ENCODE measurements at regions not wholly inside any gene's neighbourhood (a gene's known extent, or its start where the extent isn't known, plus 50 kb on each side); places are given as distances from the start of the nearest gene placed in this dataset.

DNA sequence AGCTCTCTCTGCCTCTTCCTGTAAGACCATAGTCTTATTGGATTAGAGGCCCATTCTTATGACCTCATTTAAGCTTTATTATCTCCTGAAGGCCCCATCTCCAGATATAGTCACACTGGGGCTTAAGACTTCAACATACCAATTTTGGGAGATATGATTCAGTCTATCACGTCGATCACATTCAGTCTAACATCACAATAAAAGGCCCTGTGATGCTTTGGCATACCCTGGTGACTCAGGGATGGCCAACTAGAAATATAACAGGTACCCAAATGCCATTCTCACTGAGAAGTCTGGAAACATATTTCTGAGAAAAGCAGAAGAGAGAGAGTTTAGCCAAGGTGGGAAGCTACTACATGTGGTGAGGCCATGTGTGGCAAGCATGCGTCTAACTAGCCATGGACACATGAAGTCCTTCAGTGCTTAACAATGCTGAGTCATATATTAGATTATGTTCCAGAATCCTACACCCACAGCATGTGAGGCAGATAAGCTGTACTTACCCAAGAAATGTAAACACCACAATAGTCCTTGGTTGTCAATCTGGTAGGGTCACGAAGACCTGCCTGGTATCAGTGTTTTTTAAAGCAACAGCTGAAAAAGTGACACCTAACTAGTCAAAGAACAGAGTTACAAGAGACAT lies 485.1 kb downstream of the FOXO1 start:
- H3K4me3 ChIP-seq (ENCODE audit: insufficient read depth in 1 of 2, low read depth in 1 of 2, low read length in 2 of 2) = no peak overlapping the region
- H3K4me1 ChIP-seq (ENCODE audit: control insufficient read depth, insufficient read depth, low read depth, low read length) = peaks cover 5% of the 10 kb centered on the region
- no peak overlapping the region for H3K27ac ChIP-seq (ENCODE audit: low read length, poor library complexity, severe bottlenecking)
- H3K9ac ChIP-seq (ENCODE audit: low read length) = no peak overlapping the region
- H3K18ac ChIP-seq (ENCODE audit: low read depth in 1 of 2, low read length in 2 of 2) = peak overlapping the region in 1 of 2 experiments; percentile 49
- H3K23ac ChIP-seq (ENCODE audit: low read length in 2 of 2) = no peak overlapping the region
- 65% methylated on average over 4 of the region's 4 CpGs for WGBS
- no peak overlapping the region for H2AFZ ChIP-seq (ENCODE audit: low read depth, low read length)
- H3K9me3 ChIP-seq (ENCODE audit: control insufficient read depth, low read length) = no peaks in the 10 kb centered on the region
- no peaks in the 10 kb centered on the region for H3K36me3 ChIP-seq (ENCODE audit: control insufficient read depth in 1 of 2, insufficient read depth in 2 of 2, low read depth in 1 of 2, low read length in 2 of 2)
- peak; percentile 74 for DNase-seq
- H3K14ac ChIP-seq (ENCODE audit: low read length in 2 of 2) = no peak overlapping the region
- no peak overlapping the region for H2BK15ac ChIP-seq (ENCODE audit: low read depth, poor library complexity, severe bottlenecking)
- no peak overlapping the region for H2BK12ac ChIP-seq (ENCODE audit: low read length in 2 of 2)
- no peak overlapping the region for H4K91ac ChIP-seq (ENCODE audit: low read length)
- H3K4me2 ChIP-seq (ENCODE audit: low read length, poor library complexity, severe bottlenecking) = no peak overlapping the region
- H3K27me3 ChIP-seq (ENCODE audit: control insufficient read depth in 1 of 2, insufficient read depth in 1 of 2, low read length in 2 of 2) = no peaks in the 10 kb centered on the region
- no peak overlapping the region for H2AK5ac ChIP-seq (ENCODE audit: low read length, severe bottlenecking)
- no peaks in the 10 kb centered on the region for H3K79me1 ChIP-seq (replicated peaks; ENCODE audit: low read length, poor library complexity, severe bottlenecking)
- H2BK120ac ChIP-seq (ENCODE audit: low read depth, low read length) = peak overlapping the region; percentile 46
- no peak overlapping the region for H3K4ac ChIP-seq (ENCODE audit: low read depth in 1 of 2, low read length in 2 of 2)
- no peak overlapping the region for H4K8ac ChIP-seq (ENCODE audit: low read length)
- H2BK5ac ChIP-seq (ENCODE audit: low read depth, low read length, poor library complexity, severe bottlenecking) = no peak overlapping the region

DNA sequence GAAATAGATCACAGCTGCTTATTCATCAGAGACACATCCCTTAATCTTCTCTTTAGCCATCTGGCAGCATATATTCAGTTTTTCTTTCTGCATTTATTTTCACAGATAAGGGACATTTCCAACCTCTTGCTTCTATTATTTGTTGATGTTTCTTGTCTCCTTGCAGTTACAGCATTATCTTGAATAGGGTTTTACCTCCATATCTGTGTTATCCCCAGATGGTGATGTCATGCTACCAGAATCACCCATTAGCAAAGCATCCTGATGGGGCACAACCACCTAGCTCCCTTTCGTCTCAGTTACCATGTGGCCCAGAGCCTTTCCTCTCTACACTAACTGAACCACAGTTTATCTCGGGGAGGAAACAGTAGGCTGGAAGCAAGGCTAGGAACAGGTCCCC lies 483.9 kb downstream of the FOXO1 start:
- H2AK5ac ChIP-seq (ENCODE audit: low read length, severe bottlenecking) = no peak overlapping the region
- H2AFZ ChIP-seq (ENCODE audit: low read depth, low read length) = no peak overlapping the region
- no peak overlapping the region for H3K14ac ChIP-seq (ENCODE audit: low read length in 2 of 2)
- no peak overlapping the region for H3K4me2 ChIP-seq (ENCODE audit: low read length, poor library complexity, severe bottlenecking)
- no peak overlapping the region for H2BK5ac ChIP-seq (ENCODE audit: low read depth, low read length, poor library complexity, severe bottlenecking)
- H3K79me1 ChIP-seq (replicated peaks; ENCODE audit: low read length, poor library complexity, severe bottlenecking) = no peaks in the 10 kb centered on the region
- H2BK15ac ChIP-seq (ENCODE audit: low read depth, poor library complexity, severe bottlenecking) = no peak overlapping the region
- no peak overlapping the region for H3K4ac ChIP-seq (ENCODE audit: low read depth in 1 of 2, low read length in 2 of 2)
- H3K4me1 ChIP-seq (ENCODE audit: control insufficient read depth, insufficient read depth, low read depth, low read length) = peaks cover 5% of the 10 kb centered on the region
- H3K4me3 ChIP-seq (ENCODE audit: insufficient read depth in 1 of 2, low read depth in 1 of 2, low read length in 2 of 2) = no peak overlapping the region
- WGBS = 90% methylated on average over 2 of the region's 2 CpGs
- no peak overlapping the region for H4K91ac ChIP-seq (ENCODE audit: low read length)
- H2BK12ac ChIP-seq (ENCODE audit: low read length in 2 of 2) = no peak overlapping the region
- DNase-seq = no peak
- H2BK120ac ChIP-seq (ENCODE audit: low read depth, low read length) = no peak overlapping the region
- H3K23ac ChIP-seq (ENCODE audit: low read length in 2 of 2) = no peak overlapping the region
- H4K8ac ChIP-seq (ENCODE audit: low read length) = no peak overlapping the region
- no peaks in the 10 kb centered on the region for H3K9me3 ChIP-seq (ENCODE audit: control insufficient read depth, low read length)
- H3K18ac ChIP-seq (ENCODE audit: low read depth in 1 of 2, low read length in 2 of 2) = no peak overlapping the region
- no peaks in the 10 kb centered on the region for H3K27me3 ChIP-seq (ENCODE audit: control insufficient read depth in 1 of 2, insufficient read depth in 1 of 2, low read length in 2 of 2)
- no peak overlapping the region for H3K9ac ChIP-seq (ENCODE audit: low read length)
- H3K27ac ChIP-seq (ENCODE audit: low read length, poor library complexity, severe bottlenecking) = no peak overlapping the region
- no peaks in the 10 kb centered on the region for H3K36me3 ChIP-seq (ENCODE audit: control insufficient read depth in 1 of 2, insufficient read depth in 2 of 2, low read depth in 1 of 2, low read length in 2 of 2)

GRCh38 chr13:40185414-40185813 lies 481.0 kb downstream of the FOXO1 start:
- Histone ChIP-seq H2BK12ac (ENCODE audit: low read length in 2 of 2) (no peak overlapping the region), H3K9me3 (ENCODE audit: control insufficient read depth, low read length) (no peaks in the 10 kb centered on the region), H2AK5ac (ENCODE audit: low read length, severe bottlenecking) (no peak overlapping the region), H3K4ac (ENCODE audit: low read depth in 1 of 2, low read length in 2 of 2) (no peak overlapping the region), H3K9ac (ENCODE audit: low read length) (no peak overlapping the region), H2BK120ac (ENCODE audit: low read depth, low read length) (no peak overlapping the region), H3K14ac (ENCODE audit: low read length in 2 of 2) (no peak overlapping the region), H3K4me3 (ENCODE audit: insufficient read depth in 1 of 2, low read depth in 1 of 2, low read length in 2 of 2) (no peak overlapping the region), H2BK15ac (ENCODE audit: low read depth, poor library complexity, severe bottlenecking) (no peak overlapping the region), H4K8ac (ENCODE audit: low read length) (no peak overlapping the region), H4K91ac (ENCODE audit: low read length) (no peak overlapping the region), H2BK5ac (ENCODE audit: low read depth, low read length, poor library complexity, severe bottlenecking) (no peak overlapping the region), H3K27ac (ENCODE audit: low read length, poor library complexity, severe bottlenecking) (no peak overlapping the region), H3K27me3 (ENCODE audit: control insufficient read depth in 1 of 2, insufficient read depth in 1 of 2, low read length in 2 of 2) (no peaks in the 10 kb centered on the region), H3K23ac (ENCODE audit: low read length in 2 of 2) (no peak overlapping the region), H3K18ac (ENCODE audit: low read depth in 1 of 2, low read length in 2 of 2) (no peak overlapping the region), H3K4me2 (ENCODE audit: low read length, poor library complexity, severe bottlenecking) (no peak overlapping the region), H2AFZ (ENCODE audit: low read depth, low read length) (no peak overlapping the region), H3K4me1 (ENCODE audit: control insufficient read depth, insufficient read depth, low read depth, low read length) (peaks cover 11% of the 10 kb centered on the region), H3K79me1 (replicated peaks; ENCODE audit: low read length, poor library complexity, severe bottlenecking) (no peaks in the 10 kb centered on the region), H3K36me3 (ENCODE audit: control insufficient read depth in 1 of 2, insufficient read depth in 2 of 2, low read depth in 1 of 2, low read length in 2 of 2) (no peaks in the 10 kb centered on the region)
- 94% methylated on average over 2 of the region's 2 CpGs for WGBS
- DNase-seq = no peak

GRCh38 chr13:40186041-40186440 lies 480.4 kb downstream of the FOXO1 start:
- no peak overlapping the region for H2AK5ac ChIP-seq (ENCODE audit: low read length, severe bottlenecking)
- no peak overlapping the region for H2BK12ac ChIP-seq (ENCODE audit: low read length in 2 of 2)
- no peak overlapping the region for H3K4me2 ChIP-seq (ENCODE audit: low read length, poor library complexity, severe bottlenecking)
- H4K8ac ChIP-seq (ENCODE audit: low read length) = no peak overlapping the region
- no peak overlapping the region for H2BK120ac ChIP-seq (ENCODE audit: low read depth, low read length)
- H3K4ac ChIP-seq (ENCODE audit: low read depth in 1 of 2, low read length in 2 of 2) = no peak overlapping the region
- no peak overlapping the region for H3K9ac ChIP-seq (ENCODE audit: low read length)
- no peaks in the 10 kb centered on the region for H3K9me3 ChIP-seq (ENCODE audit: control insufficient read depth, low read length)
- no peak overlapping the region for H2BK5ac ChIP-seq (ENCODE audit: low read depth, low read length, poor library complexity, severe bottlenecking)
- no peak overlapping the region for H3K18ac ChIP-seq (ENCODE audit: low read depth in 1 of 2, low read length in 2 of 2)
- H3K4me3 ChIP-seq (ENCODE audit: insufficient read depth in 1 of 2, low read depth in 1 of 2, low read length in 2 of 2) = no peak overlapping the region
- no peak overlapping the region for H2AFZ ChIP-seq (ENCODE audit: low read depth, low read length)
- H3K14ac ChIP-seq (ENCODE audit: low read length in 2 of 2) = no peak overlapping the region
- H2BK15ac ChIP-seq (ENCODE audit: low read depth, poor library complexity, severe bottlenecking) = no peak overlapping the region
- WGBS = 91% methylated on average over 2 of the region's 3 CpGs
- H3K27me3 ChIP-seq (ENCODE audit: control insufficient read depth in 1 of 2, insufficient read depth in 1 of 2, low read length in 2 of 2) = no peaks in the 10 kb centered on the region
- DNase-seq = no peak
- peaks cover 13% of the 10 kb centered on the region for H3K4me1 ChIP-seq (ENCODE audit: control insufficient read depth, insufficient read depth, low read depth, low read length)
- H4K91ac ChIP-seq (ENCODE audit: low read length) = no peak overlapping the region
- H3K36me3 ChIP-seq (ENCODE audit: control insufficient read depth in 1 of 2, insufficient read depth in 2 of 2, low read depth in 1 of 2, low read length in 2 of 2) = no peaks in the 10 kb centered on the region
- no peak overlapping the region for H3K27ac ChIP-seq (ENCODE audit: low read length, poor library complexity, severe bottlenecking)
- H3K23ac ChIP-seq (ENCODE audit: low read length in 2 of 2) = no peak overlapping the region
- no peaks in the 10 kb centered on the region for H3K79me1 ChIP-seq (replicated peaks; ENCODE audit: low read length, poor library complexity, severe bottlenecking)
